Breast epithelium (tissue), 4 donors: ENCODE measurements at regions not wholly inside any gene's neighbourhood (a gene's known extent, or its start where the extent isn't known, plus 50 kb on each side); places are given as distances from the start of the nearest gene placed in this dataset.

Source experiments
- DNase-seq, 2 donors: peaks; one replicate each; pipeline ENCODE4 v3.0.0-alpha.2; 2019; ENCODE audit warnings: low spot score in 2 of 2
- H3K27ac ChIP-seq, 2 donors: fragments of 200-600 bp; sonication (generic) in 1 of 2; one replicate each; pipeline ENCODE4 v1.5.1; 2016 to 2019; ENCODE audit warnings: mild to moderate bottlenecking in 1 of 2
- H3K27me3 ChIP-seq, 2 donors: fragments of 200-600 bp; sonication (generic) in 1 of 2; one replicate each; pipeline versions ENCODE4 v1.5.1 to v1.6.0; 2017 to 2019; ENCODE audit warnings: control low read depth in 1 of 2, mild to moderate bottlenecking in 1 of 2
- H3K36me3 ChIP-seq: fragments of 200-600 bp; one replicate; pipeline ENCODE4 v1.5.1; 2019
- H3K4me1 ChIP-seq, 2 donors: fragments of 200-600 bp; sonication (generic); one replicate each; pipeline ENCODE4 v1.5.1; 2016 to 2019; ENCODE audit warnings: control low read depth in 1 of 2
- H3K4me3 ChIP-seq, 3 donors: fragments of 200-600 bp; sonication (generic); 1 replicate in 2 of 3; 2 replicates in 1 of 3; pipeline ENCODE4 v1.5.1; 2016 to 2019; ENCODE audit warnings: mild to moderate bottlenecking in 3 of 3, moderate library complexity in 2 of 3
- H3K9me3 ChIP-seq, 2 donors: fragments of 200-600 bp; sonication (generic) in 1 of 2; one replicate each; pipeline ENCODE4 v1.5.1; 2016 to 2019; ENCODE audit warnings: control low read depth in 1 of 2
- CTCF ChIP-seq, 3 donors: fragments of 450-650 bp; IDR thresholded peaks; one replicate each; pipeline ENCODE4 v1.5.1; 2016 to 2017; ENCODE audit warnings: antibody characterized with exemption in 3 of 3, mild to moderate bottlenecking in 3 of 3, moderate library complexity in 3 of 3
- POLR2A ChIP-seq: fragments of 450-650 bp; IDR thresholded peaks from one replicate; pipeline ENCODE4 v1.6.1; 2016; ENCODE audit warnings: antibody characterized with exemption, mild to moderate bottlenecking, moderate library complexity
- POLR2AphosphoS5 ChIP-seq, 3 donors: sonication (generic); formaldehyde crosslinking; IDR thresholded peaks; one replicate each; pipeline ENCODE4 v1.6.1; 2017; ENCODE audit warnings: antibody characterized with exemption in 3 of 3
- intact Hi-C: fragments of 100-400 bp; cut with DNase I; formaldehyde crosslinking; loops from one replicate; pipeline ENCODE4 v1.15.1; 2023; ENCODE audit warnings: low total_unique reads

GRCh38 chr11:40062616-40063015 lies 1396.8 kb downstream of the LRRC4C start:
- intact Hi-C loops: no loop called here
- DNase-seq: no peak
- H3K4me1 ChIP-seq: no peaks in the 10 kb centered on the region
- no peaks in the 10 kb centered on the region for H3K27me3 ChIP-seq
- TF ChIP-seq POLR2AphosphoS5 (IDR thresholded peaks at IDR 0.05) (no peak), CTCF (IDR thresholded peaks at IDR 0.05) (no peak), POLR2A (no peak)
- no peak overlapping the region for H3K4me3 ChIP-seq
- no peaks in the 10 kb centered on the region for H3K36me3 ChIP-seq
- no peak overlapping the region for H3K27ac ChIP-seq
- H3K9me3 ChIP-seq: no peaks in the 10 kb centered on the region

DNA sequence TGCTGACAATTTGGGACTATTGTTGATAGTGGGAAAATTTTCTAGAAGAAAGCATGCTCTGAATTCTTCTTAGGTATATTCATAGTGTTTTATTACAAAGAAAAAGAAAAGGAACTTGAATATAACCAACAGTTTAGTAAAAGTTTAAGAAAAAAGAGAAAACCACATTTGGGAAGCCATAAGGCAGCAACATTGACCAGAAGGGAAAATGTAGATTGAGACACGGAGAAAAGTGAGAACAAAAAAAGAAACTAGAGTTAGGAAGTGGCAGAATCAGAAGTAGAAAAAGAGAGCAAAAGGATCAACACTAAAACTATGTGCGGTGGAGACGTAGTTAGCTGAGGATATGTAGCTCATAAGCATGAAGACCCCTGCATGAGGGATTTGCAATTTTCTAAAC lies 1398.2 kb downstream of the LRRC4C start:
- Histone ChIP-seq H3K4me1 (no peaks in the 10 kb centered on the region), H3K27ac (no peak overlapping the region), H3K27me3 (no peaks in the 10 kb centered on the region), H3K4me3 (no peak overlapping the region), H3K9me3 (no peaks in the 10 kb centered on the region), H3K36me3 (no peaks in the 10 kb centered on the region)
- no peak for TF ChIP-seq POLR2AphosphoS5 (IDR thresholded peaks at IDR 0.05)
- no peak for TF ChIP-seq CTCF (IDR thresholded peaks at IDR 0.05)
- TF ChIP-seq POLR2A: no peak
- intact Hi-C loops: no loop called here
- no peak for DNase-seq

- Histone ChIP-seq H3K9me3 (no peaks in the 10 kb centered on the region), H3K27me3 (no peaks in the 10 kb centered on the region), H3K4me1 (no peaks in the 10 kb centered on the region), H3K27ac (no peak overlapping the region), H3K36me3 (no peaks in the 10 kb centered on the region), H3K4me3 (no peak overlapping the region)
- intact Hi-C loops: no loop called here
- TF ChIP-seq POLR2AphosphoS5 (IDR thresholded peaks at IDR 0.05) (no peak), POLR2A (no peak), CTCF (IDR thresholded peaks at IDR 0.05) (no peak)
- DNase-seq: no peak
Observed at GRCh38 chr11:40054631-40055030, 1404.8 kb downstream of the LRRC4C start.

DNA sequence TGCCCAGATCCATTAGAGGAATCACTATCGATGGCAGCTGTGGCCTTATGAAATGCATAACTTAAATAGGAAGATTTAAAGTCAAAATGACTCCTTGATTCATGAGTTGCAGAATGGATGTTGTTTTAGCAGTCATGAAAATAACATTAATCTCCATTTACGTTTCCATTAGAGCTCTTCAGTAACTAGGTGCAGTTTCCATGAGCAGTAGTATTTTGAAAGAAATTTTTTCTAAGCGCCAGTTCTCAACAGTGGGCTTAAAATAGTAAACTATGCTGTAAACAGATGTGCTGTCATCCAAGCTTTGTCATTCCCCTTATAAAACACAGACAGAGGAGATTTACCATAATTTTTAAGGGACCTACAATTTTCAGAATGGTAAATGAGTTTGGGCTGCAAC lies 1414.1 kb downstream of the LRRC4C start:
- Histone ChIP-seq H3K9me3 (peaks cover 0 to 6% of the 10 kb centered on the region in 2 donors), H3K4me3 (no peak overlapping the region), H3K36me3 (no peaks in the 10 kb centered on the region), H3K27ac (no peak overlapping the region), H3K27me3 (no peaks in the 10 kb centered on the region), H3K4me1 (no peaks in the 10 kb centered on the region)
- DNase-seq: no peak
- intact Hi-C loops: no loop called here
- TF ChIP-seq POLR2A (no peak), CTCF (IDR thresholded peaks at IDR 0.05) (no peak), POLR2AphosphoS5 (IDR thresholded peaks at IDR 0.05) (no peak)

GRCh38 chr11:40037005-40037404 lies 1422.4 kb downstream of the LRRC4C start:
- intact Hi-C loops: loop anchor here (2.0 kb wide), 1 partner anchor 16 kb away; no protein-coding TSS in a partner anchor
- Histone ChIP-seq H3K9me3 (no peaks in the 10 kb centered on the region), H3K27ac (no peak overlapping the region), H3K27me3 (no peaks in the 10 kb centered on the region), H3K4me3 (no peak overlapping the region), H3K4me1 (no peaks in the 10 kb centered on the region), H3K36me3 (no peaks in the 10 kb centered on the region)
- no peak for DNase-seq
- TF ChIP-seq CTCF (IDR thresholded peaks at IDR 0.05) (no peak), POLR2AphosphoS5 (IDR thresholded peaks at IDR 0.05) (no peak), POLR2A (no peak)
